Naive thymus-derived CD4-positive, alpha-beta T cell (primary cell): ENCODE measurements at regions not wholly inside any gene's neighbourhood (a gene's known extent, or its start where the extent isn't known, plus 50 kb on each side); places are given as distances from the start of the nearest gene placed in this dataset.
"Not testable (repeated sequence)": the region's sequence is repeated elsewhere in the genome, so short reads cannot be mapped to it uniquely, and the experiment has no call there.

Experiments used
- ATAC-seq: fragments of 150-1000 bp; cut with Tn5 transposase; 2 replicates; pipeline ENCODE4 v1.10.0; 2021; ENCODE audit warnings: mild to moderate bottlenecking, moderate library complexity
- CTCF ChIA-PET: fragments of 350-600 bp; sonication (Branson Sonifier 250); formaldehyde crosslinking; loops from one replicate; lab custom pipeline; 2021; ENCODE audit warnings: antibody characterized with exemption; lab: Charles Lee
- POLR2A ChIA-PET: fragments of 350-600 bp; sonication (Branson Sonifier 250); formaldehyde crosslinking; loops from one replicate; lab custom pipeline; 2021; ENCODE audit warnings: antibody characterized with exemption, inconsistent platforms; lab: Charles Lee
- DNase-seq, 9 donors: peaks; one replicate each; pipeline versions ENCODE4 v3.0.0 to v3.0.0-alpha.2; 2020 to 2022; ENCODE audit warnings: mixed read lengths in 1 of 9
- H3K27ac ChIP-seq: one replicate; pipeline ENCODE4 v1.7.0; 2013; ENCODE audit warnings: mild to moderate bottlenecking, low read depth, low read length, moderate library complexity
- H3K27me3 ChIP-seq, 2 donors: one replicate each; pipeline ENCODE4 v1.7.0; 2013; ENCODE audit warnings: low read length in 2 of 2, mild to moderate bottlenecking in 2 of 2, moderate library complexity in 2 of 2; ENCODE audit not compliant: control insufficient read depth in 2 of 2, insufficient read depth in 2 of 2
- H3K36me3 ChIP-seq, 3 experiments: 1 replicate in 2 of 3; 2 replicates in 1 of 3; pipeline ENCODE4 v1.7.0; 2013; ENCODE audit warnings: low read length in 3 of 3, mild to moderate bottlenecking in 3 of 3, moderate library complexity in 1 of 3; ENCODE audit not compliant: insufficient read depth in 3 of 3, control insufficient read depth in 2 of 3
- H3K4me1 ChIP-seq, 2 donors: one replicate each; pipeline ENCODE4 v1.7.0; 2013; ENCODE audit warnings: low read length in 2 of 2, mild to moderate bottlenecking in 2 of 2, moderate library complexity in 1 of 2; ENCODE audit not compliant: control insufficient read depth in 2 of 2, insufficient read depth in 2 of 2
- H3K4me3 ChIP-seq: 2 replicates; pipeline ENCODE4 v1.7.0; 2013; ENCODE audit warnings: mild to moderate bottlenecking, low read length
- H3K9me3 ChIP-seq, 3 experiments: 1 replicate in 2 of 3; 2 replicates in 1 of 3; pipeline ENCODE4 v1.7.0; 2013; ENCODE audit warnings: low read length in 3 of 3; ENCODE audit not compliant: control insufficient read depth in 2 of 3
- H3K27ac Mint-ChIP-seq, 9 donors: one replicate each; pipeline ENCODE4 v1.8.0; 2020 to 2022; ENCODE audit warnings: mixed read lengths in 9 of 9, mild to moderate bottlenecking in 8 of 9, moderate library complexity in 5 of 9, inconsistent platforms in 2 of 9
- H3K27me3 Mint-ChIP-seq, 5 donors: one replicate each; pipeline ENCODE4 v1.8.0; 2021 to 2022; ENCODE audit warnings: mixed read lengths in 5 of 5, mild to moderate bottlenecking in 1 of 5
- H3K36me3 Mint-ChIP-seq, 5 donors: one replicate each; pipeline ENCODE4 v1.8.0; 2020 to 2022; ENCODE audit warnings: mixed read lengths in 5 of 5, mild to moderate bottlenecking in 3 of 5, inconsistent platforms in 1 of 5
- H3K4me1 Mint-ChIP-seq, 7 donors: one replicate each; pipeline ENCODE4 v1.8.0; 2020 to 2022; ENCODE audit warnings: mixed read lengths in 7 of 7, mild to moderate bottlenecking in 3 of 7, inconsistent platforms in 1 of 7
- H3K4me3 Mint-ChIP-seq, 10 donors: one replicate each; pipeline ENCODE4 v1.8.0; 2020 to 2022; ENCODE audit warnings: mild to moderate bottlenecking in 10 of 10, mixed read lengths in 10 of 10, moderate library complexity in 6 of 10, inconsistent platforms in 2 of 10
- H3K9me3 Mint-ChIP-seq, 11 donors: one replicate each; pipeline ENCODE4 v1.8.0; 2020 to 2022; ENCODE audit warnings: mixed read lengths in 11 of 11, mild to moderate bottlenecking in 4 of 11, inconsistent platforms in 1 of 11, moderate library complexity in 1 of 11
- intact Hi-C, 2 donors: fragments of 100-400 bp; cut with micrococcal nuclease; formaldehyde crosslinking; loops; one replicate each; pipeline ENCODE4 v1.15.1; 2023

DNA sequence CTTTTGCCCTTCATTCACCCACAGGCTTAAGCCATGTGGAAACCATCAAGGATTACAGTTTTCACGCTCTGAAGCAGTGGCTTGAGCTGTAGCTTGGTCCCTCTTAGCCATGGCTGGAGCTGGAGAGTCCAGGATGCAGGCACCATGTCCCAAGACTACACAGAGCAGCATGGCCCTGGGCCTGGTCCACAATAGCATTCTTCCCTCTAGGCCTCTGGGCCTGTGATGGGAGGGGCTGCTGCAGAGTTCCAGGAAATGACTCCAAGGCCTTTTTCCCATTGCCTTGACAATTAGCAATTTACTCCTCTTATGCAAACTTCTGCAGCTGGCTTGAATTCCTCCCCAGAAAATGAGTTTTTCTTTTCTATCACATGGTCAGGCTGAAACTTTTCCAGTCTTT lies 211.3 kb downstream of the RERGL start:
- ATAC-seq (no peak), DNase-seq (no peak)
- Histone ChIP-seq H3K4me3 (no peak overlapping the region), H3K9me3 (no peaks in the 10 kb centered on the region), H3K27ac (no peak overlapping the region), H3K4me1 (no peaks in the 10 kb centered on the region), H3K27me3 (no peaks in the 10 kb centered on the region), H3K36me3 (no peaks in the 10 kb centered on the region)
- no peak overlapping the region for H3K4me3 Mint-ChIP-seq
- peaks cover 4 to 41% (median 15%) of the 10 kb centered on the region in 11 donors for H3K9me3 Mint-ChIP-seq
- H3K27me3 Mint-ChIP-seq: no peaks in the 10 kb centered on the region
- peaks cover 0 to 3% (median 0%) of the 10 kb centered on the region in 5 donors for H3K36me3 Mint-ChIP-seq
- H3K4me1 Mint-ChIP-seq: no peaks in the 10 kb centered on the region
- intact Hi-C loops: no loop called here
- ChIA-PET POLR2A (no interaction called here), CTCF (no interaction called here)
- no peak overlapping the region for H3K27ac Mint-ChIP-seq

DNA sequence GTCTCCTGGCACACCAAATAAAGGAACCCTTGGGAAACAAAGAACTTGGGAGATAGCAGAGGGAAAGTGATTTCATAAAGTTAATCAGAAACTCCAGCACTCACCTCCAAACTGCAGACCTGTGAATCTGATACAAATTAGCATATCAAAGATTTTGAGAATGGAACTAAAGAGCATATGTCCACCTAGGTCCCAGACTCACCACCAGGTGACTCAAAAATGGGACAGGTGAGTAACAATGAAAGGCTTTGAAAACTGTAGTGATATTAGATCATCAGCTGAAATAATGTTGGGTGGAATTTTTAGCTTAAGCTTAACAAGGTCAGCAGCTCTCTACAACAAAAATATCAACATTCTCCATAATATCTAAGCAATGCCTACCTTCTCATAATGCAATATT lies 214.8 kb downstream of the RERGL start:
- ATAC-seq (no peak), DNase-seq (no peak)
- Histone ChIP-seq H3K27me3 (no peaks in the 10 kb centered on the region), H3K36me3 (no peaks in the 10 kb centered on the region), H3K9me3 (no peaks in the 10 kb centered on the region), H3K27ac (no peak overlapping the region), H3K4me3 (no peak overlapping the region), H3K4me1 (no peaks in the 10 kb centered on the region)
- Mint-ChIP-seq H3K27ac (no peak overlapping the region), H3K4me1 (no peaks in the 10 kb centered on the region), H3K27me3 (no peaks in the 10 kb centered on the region), H3K36me3 (peaks cover 0 to 3% (median 0%) of the 10 kb centered on the region in 5 donors), H3K9me3 (peaks cover 5 to 33% (median 18%) of the 10 kb centered on the region in 11 donors), H3K4me3 (no peak overlapping the region)
- CTCF ChIA-PET: no interaction called here
- intact Hi-C loops: no loop called here
- POLR2A ChIA-PET: no interaction called here

DNA sequence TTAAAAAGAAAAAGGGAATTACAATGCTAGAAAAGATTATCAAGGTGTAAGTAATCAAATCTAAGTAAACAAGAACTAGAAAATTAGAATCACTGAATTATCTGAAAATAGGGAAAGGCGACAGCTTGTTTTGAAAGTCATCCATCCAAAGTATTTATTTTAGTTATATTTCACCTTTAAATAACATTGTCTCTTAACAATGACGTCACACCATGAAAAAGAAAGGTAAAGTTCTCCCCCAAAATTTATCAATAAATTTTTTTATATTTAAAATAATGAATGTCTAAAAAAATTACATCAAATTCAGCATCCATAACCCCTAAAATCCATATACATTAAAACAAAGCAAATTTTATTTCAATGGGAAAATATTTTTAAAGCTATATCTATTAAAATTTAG lies 223.2 kb downstream of the RERGL start:
- H3K27me3 ChIP-seq: no peaks in the 10 kb centered on the region
- DNase-seq (no peak), ATAC-seq (no peak)
- peaks cover 0 to 3% (median 0%) of the 10 kb centered on the region in 3 experiments for H3K9me3 ChIP-seq
- no peaks in the 10 kb centered on the region for H3K36me3 ChIP-seq
- H3K27ac Mint-ChIP-seq: no peak overlapping the region
- H3K4me3 Mint-ChIP-seq: no peak overlapping the region
- peaks cover 0 to 33% (median 19%) of the 10 kb centered on the region in 11 donors for H3K9me3 Mint-ChIP-seq
- H3K4me1 ChIP-seq: no peaks in the 10 kb centered on the region
- intact Hi-C loops: no loop called here
- CTCF ChIA-PET: interaction anchor here (0.7 kb wide), 1 partner anchor 1787 kb away, joined by 3 read pairs; no protein-coding TSS in a partner anchor
- POLR2A ChIA-PET: no interaction called here
- no peaks in the 10 kb centered on the region for H3K27me3 Mint-ChIP-seq
- no peak overlapping the region for H3K4me3 ChIP-seq
- no peaks in the 10 kb centered on the region for H3K4me1 Mint-ChIP-seq
- no peak overlapping the region for H3K27ac ChIP-seq
- no peaks in the 10 kb centered on the region for H3K36me3 Mint-ChIP-seq

DNA sequence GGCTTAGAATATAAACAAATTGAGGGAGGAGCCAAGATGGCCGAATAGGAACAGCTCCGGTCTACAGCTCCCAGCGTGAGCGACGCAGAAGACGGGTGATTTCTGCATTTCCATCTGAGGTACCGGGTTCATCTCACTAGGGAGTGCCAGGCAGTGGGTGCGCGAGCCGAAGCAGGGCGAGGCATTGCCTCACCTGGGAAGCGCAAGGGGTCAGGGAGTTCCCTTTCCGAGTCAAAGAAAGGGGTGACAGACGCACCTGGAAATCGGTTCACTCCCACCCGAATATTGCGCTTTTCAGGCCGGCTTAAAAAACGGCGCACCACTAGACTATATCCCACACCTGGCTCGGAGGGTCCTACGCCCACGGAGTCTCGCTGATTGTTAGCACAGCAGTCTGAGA lies 234.4 kb downstream of the RERGL start:
- ATAC-seq, H3K4me1 Mint-ChIP-seq, H3K27me3 ChIP-seq, H3K4me3 Mint-ChIP-seq, H3K27me3 Mint-ChIP-seq, DNase-seq, POLR2A ChIA-PET, intact Hi-C loops, H3K9me3 ChIP-seq, H3K36me3 Mint-ChIP-seq, CTCF ChIA-PET, H3K4me1 ChIP-seq, H3K27ac Mint-ChIP-seq, H3K36me3 ChIP-seq, H3K4me3 ChIP-seq, H3K27ac ChIP-seq: not testable (repeated sequence)
- H3K9me3 Mint-ChIP-seq: peaks cover 0 to 18% (median 10%) of the 10 kb centered on the region in 11 donors

DNA sequence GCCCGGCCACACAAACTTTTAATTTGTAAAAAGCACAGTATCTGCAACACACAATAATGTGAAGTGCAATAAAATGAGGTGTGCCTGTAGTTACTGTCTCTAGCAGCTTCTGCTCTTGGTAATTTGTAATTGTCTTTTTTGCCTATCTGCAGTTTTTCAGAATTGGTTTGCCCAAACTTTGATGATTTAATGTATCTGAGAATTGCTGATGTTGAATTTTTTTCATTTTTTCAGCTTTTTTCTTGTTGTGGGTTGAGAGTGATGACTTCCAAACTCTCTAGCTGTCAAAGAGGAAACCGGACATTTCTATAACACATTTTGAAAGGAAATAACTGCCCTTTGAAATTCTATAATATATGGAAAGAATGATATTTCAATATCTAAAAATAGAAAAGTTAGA lies 236.9 kb downstream of the RERGL start:
- Histone ChIP-seq H3K9me3 (no peaks in the 10 kb centered on the region), H3K27ac (no peak overlapping the region), H3K4me3 (no peak overlapping the region), H3K36me3 (no peaks in the 10 kb centered on the region), H3K4me1 (no peaks in the 10 kb centered on the region), H3K27me3 (no peaks in the 10 kb centered on the region)
- DNase-seq (no peak), ATAC-seq (no peak)
- Mint-ChIP-seq H3K4me3 (no peak overlapping the region), H3K36me3 (no peaks in the 10 kb centered on the region), H3K27me3 (no peaks in the 10 kb centered on the region), H3K27ac (no peak overlapping the region), H3K4me1 (no peaks in the 10 kb centered on the region), H3K9me3 (peaks cover 0 to 18% (median 10%) of the 10 kb centered on the region in 11 donors)
- intact Hi-C loops: loop anchor here (2.0 to 5.0 kb wide), 2 partner anchors 86 to 91 kb away; no protein-coding TSS in a partner anchor
- ChIA-PET CTCF (no interaction called here), POLR2A (no interaction called here)

DNA sequence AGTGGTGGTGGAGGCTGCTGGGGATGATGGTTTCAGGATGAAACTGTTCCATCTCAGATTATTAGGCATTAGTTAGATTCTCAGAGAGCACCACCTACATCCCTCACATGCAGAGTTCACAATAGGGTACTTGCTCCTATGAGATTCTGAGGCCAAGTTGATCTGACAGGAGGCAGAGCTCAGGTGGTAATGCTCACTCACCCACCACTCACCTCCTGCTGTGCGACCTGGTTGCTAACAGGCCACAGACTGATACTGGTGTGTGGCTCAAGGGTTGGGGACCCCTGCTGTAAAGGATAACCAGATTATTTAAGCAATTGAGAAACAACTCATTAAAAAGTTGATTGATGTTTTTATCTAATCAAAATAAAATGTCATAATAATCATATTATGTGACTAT lies 248.5 kb downstream of the RERGL start:
- Histone ChIP-seq H3K36me3 (no peaks in the 10 kb centered on the region), H3K4me3 (no peak overlapping the region), H3K27ac (no peak overlapping the region), H3K4me1 (no peaks in the 10 kb centered on the region), H3K27me3 (no peaks in the 10 kb centered on the region), H3K9me3 (no peaks in the 10 kb centered on the region)
- Mint-ChIP-seq H3K27ac (no peak overlapping the region), H3K36me3 (no peaks in the 10 kb centered on the region), H3K27me3 (no peaks in the 10 kb centered on the region), H3K9me3 (peaks cover 0 to 41% (median 4%) of the 10 kb centered on the region in 11 donors), H3K4me1 (no peaks in the 10 kb centered on the region), H3K4me3 (no peak overlapping the region)
- intact Hi-C loops: no loop called here
- ChIA-PET POLR2A (no interaction called here), CTCF (no interaction called here)
- ATAC-seq (no peak), DNase-seq (no peak)

DNA sequence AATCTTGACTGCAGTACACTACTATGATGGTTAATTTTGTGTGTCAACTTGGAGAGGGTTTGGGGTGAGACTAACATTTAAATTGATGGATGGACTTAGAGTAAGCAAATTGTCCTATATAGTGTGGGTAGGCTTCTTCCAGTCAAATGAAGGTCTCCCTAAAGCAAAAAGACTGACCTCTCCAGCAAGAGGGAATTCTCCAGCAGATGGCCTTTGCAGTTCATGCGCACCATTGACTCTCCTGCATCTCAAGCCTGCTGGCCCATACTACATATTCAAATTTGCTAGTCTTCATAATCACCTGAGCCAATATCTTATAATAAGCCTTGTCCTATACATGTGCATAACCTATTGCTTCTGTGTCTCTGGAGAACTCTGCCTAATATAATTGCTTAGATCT lies 260.2 kb downstream of the RERGL start:
- Mint-ChIP-seq H3K36me3 (no peaks in the 10 kb centered on the region), H3K4me3 (no peak overlapping the region), H3K27ac (no peak overlapping the region), H3K9me3 (peaks cover 0 to 7% (median 2%) of the 10 kb centered on the region in 11 donors), H3K4me1 (no peaks in the 10 kb centered on the region), H3K27me3 (no peaks in the 10 kb centered on the region)
- no peaks in the 10 kb centered on the region for H3K9me3 ChIP-seq
- no peak overlapping the region for H3K4me3 ChIP-seq
- intact Hi-C loops: no loop called here
- H3K27me3 ChIP-seq: no peaks in the 10 kb centered on the region
- no peak for DNase-seq
- POLR2A ChIA-PET: no interaction called here
- no peak overlapping the region for H3K27ac ChIP-seq
- H3K36me3 ChIP-seq: no peaks in the 10 kb centered on the region
- no peaks in the 10 kb centered on the region for H3K4me1 ChIP-seq
- CTCF ChIA-PET: no interaction called here
- ATAC-seq: no peak
